DND-41 (cell line): ENCODE measurements at regions not wholly inside any gene's neighbourhood (a gene's known extent, or its start where the extent isn't known, plus 50 kb on each side); places are given as distances from the start of the nearest gene placed in this dataset.

Source experiments
- ATAC-seq: fragments of 200-7000 bp; cut with Tn5 transposase; 3 replicates; pipeline ENCODE4 v1.9.1; 2021; ENCODE audit warnings: low read depth; ENCODE audit not compliant: insufficient read depth
- DNase-seq: peaks from one replicate; pipeline ENCODE4 v3.0.0-alpha.2; 2020
- H2AFZ ChIP-seq: 2 replicates; pipeline ENCODE4 v1.6.0; 2012; ENCODE audit warnings: low read depth, low read length
- H3K27ac ChIP-seq: 2 replicates; pipeline ENCODE4 v1.5.1; 2012; ENCODE audit warnings: low read length, inconsistent platforms
- H3K27me3 ChIP-seq: fragments of 200-600 bp; sonication (generic); 2 replicates; pipeline ENCODE4 v1.6.0; 2012; ENCODE audit warnings: low read length, mild to moderate bottlenecking, inconsistent platforms; ENCODE audit not compliant: insufficient read depth, poor library complexity
- H3K36me3 ChIP-seq: 2 replicates; pipeline ENCODE4 v1.5.1; 2012; ENCODE audit warnings: low read length, inconsistent platforms; ENCODE audit not compliant: insufficient read depth
- H3K4me1 ChIP-seq: 2 replicates; pipeline ENCODE4 v1.5.1; 2012; ENCODE audit warnings: mild to moderate bottlenecking, low read length; ENCODE audit not compliant: insufficient read depth
- H3K4me2 ChIP-seq: 2 replicates; pipeline ENCODE4 v1.6.0; 2012; ENCODE audit warnings: mild to moderate bottlenecking, moderate library complexity, low read length, inconsistent platforms; ENCODE audit not compliant: insufficient read depth
- H3K4me3 ChIP-seq, 2 experiments: fragments of 200-600 bp in 1 of 2; shearing (Covaris generic) in 1 of 2; 2 replicates each; pipeline ENCODE4 v1.5.1; 2012 to 2016; ENCODE audit warnings: inconsistent platforms in 2 of 2, low read length in 2 of 2, mild to moderate bottlenecking in 2 of 2, low read depth in 1 of 2, moderate library complexity in 1 of 2
- H3K79me2 ChIP-seq: 2 replicates; pipeline ENCODE4 v1.6.0; 2012; ENCODE audit warnings: low read length, inconsistent platforms; ENCODE audit not compliant: insufficient read depth
- H3K9ac ChIP-seq: 2 replicates; pipeline ENCODE4 v1.6.0; 2012; ENCODE audit warnings: low read depth, mild to moderate bottlenecking, inconsistent platforms, low read length, moderate library complexity
- H3K9me3 ChIP-seq: 2 replicates; pipeline ENCODE4 v1.5.1; 2012; ENCODE audit warnings: low read length, moderate library complexity, mild to moderate bottlenecking, inconsistent platforms; ENCODE audit not compliant: insufficient read depth, severe bottlenecking
- H4K20me1 ChIP-seq: 2 replicates; pipeline ENCODE4 v1.6.0; 2012; ENCODE audit warnings: low read length; ENCODE audit not compliant: insufficient read depth
- CTCF ChIP-seq: IDR thresholded peaks from 2 replicates; pipeline ENCODE4 v1.5.1; 2012; ENCODE audit warnings: borderline replicate concordance, low read length, moderate library complexity, mild to moderate bottlenecking; ENCODE audit not compliant: poor library complexity, severe bottlenecking; ENCODE audit errors: extremely low read depth
- EZH2 ChIP-seq: IDR thresholded peaks from 3 replicates; pipeline ENCODE4 v1.6.1; 2012; ENCODE audit warnings: borderline replicate concordance, low read depth, mild to moderate bottlenecking, moderate library complexity, low read length, inconsistent platforms; ENCODE audit not compliant: severe bottlenecking

- Histone ChIP-seq H3K4me2 (no peak overlapping the region), H2AFZ (no peak overlapping the region), H3K79me2 (no peaks in the 10 kb centered on the region), H4K20me1 (no peaks in the 10 kb centered on the region), H3K9me3 (no peaks in the 10 kb centered on the region), H3K27me3 (no peaks in the 10 kb centered on the region), H3K4me3 (no peak overlapping the region), H3K36me3 (no peaks in the 10 kb centered on the region), H3K9ac (no peak overlapping the region), H3K27ac (no peak overlapping the region), H3K4me1 (no peaks in the 10 kb centered on the region)
- ATAC-seq (no peak), DNase-seq (no peak)
- TF ChIP-seq CTCF, result no peak
- TF ChIP-seq EZH2, result no peak
These were observed 142.3 kb upstream of the ZC3H11B start for GRCh38 chr1:219755234-219755633.

GRCh38 chr1:219754767-219755166, 141.9 kb upstream of the ZC3H11B start:
- Histone ChIP-seq H3K4me2 (no peak overlapping the region), H3K4me1 (no peaks in the 10 kb centered on the region), H3K36me3 (no peaks in the 10 kb centered on the region), H3K27ac (no peak overlapping the region), H3K9ac (no peak overlapping the region), H3K4me3 (no peak overlapping the region), H4K20me1 (no peaks in the 10 kb centered on the region), H3K27me3 (no peaks in the 10 kb centered on the region), H3K9me3 (no peaks in the 10 kb centered on the region), H3K79me2 (no peaks in the 10 kb centered on the region), H2AFZ (no peak overlapping the region)
- no peak for DNase-seq
- TF ChIP-seq EZH2 (no peak), CTCF (no peak)
- ATAC-seq, result no peak

DNA sequence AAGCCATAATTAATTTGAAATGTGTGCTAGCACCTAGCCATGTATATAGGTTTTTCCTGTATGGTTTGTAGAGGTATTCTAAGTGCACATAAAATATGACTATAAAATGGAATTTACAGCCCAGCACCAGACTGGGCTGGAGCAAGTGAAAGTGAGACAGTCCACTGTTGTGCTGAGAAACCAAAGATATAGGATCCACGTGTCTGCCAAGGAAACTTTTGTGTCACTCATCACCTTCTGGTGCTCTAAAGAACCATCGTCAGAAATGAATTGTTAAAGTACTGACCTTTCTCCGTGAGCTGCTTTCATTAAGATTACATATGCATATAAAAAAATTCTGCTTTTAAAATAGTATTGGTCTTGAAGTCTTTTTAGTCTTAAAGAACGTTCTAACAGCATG, 141.0 kb upstream of the ZC3H11B start:
- no peaks in the 10 kb centered on the region for H3K27me3 ChIP-seq
- H3K27ac ChIP-seq, result no peak overlapping the region
- no peak overlapping the region for H2AFZ ChIP-seq
- H3K4me2 ChIP-seq, result no peak overlapping the region
- no peaks in the 10 kb centered on the region for H3K36me3 ChIP-seq
- H3K9me3 ChIP-seq, result no peaks in the 10 kb centered on the region
- no peak overlapping the region for H3K4me3 ChIP-seq
- no peak for ATAC-seq
- no peaks in the 10 kb centered on the region for H4K20me1 ChIP-seq
- no peak overlapping the region for H3K9ac ChIP-seq
- TF ChIP-seq EZH2 (no peak), CTCF (no peak)
- no peak for DNase-seq
- no peaks in the 10 kb centered on the region for H3K4me1 ChIP-seq
- H3K79me2 ChIP-seq, result no peaks in the 10 kb centered on the region

- Histone ChIP-seq H3K9ac (no peak overlapping the region), H4K20me1 (no peaks in the 10 kb centered on the region), H3K27me3 (no peaks in the 10 kb centered on the region), H3K9me3 (no peaks in the 10 kb centered on the region), H3K79me2 (no peaks in the 10 kb centered on the region), H3K4me1 (no peaks in the 10 kb centered on the region), H3K4me2 (no peak overlapping the region), H3K4me3 (no peak overlapping the region), H3K36me3 (no peaks in the 10 kb centered on the region), H2AFZ (no peak overlapping the region), H3K27ac (no peak overlapping the region)
- no peak for DNase-seq
- no peak for ATAC-seq
- TF ChIP-seq CTCF (no peak), EZH2 (no peak)
These were observed 139.7 kb upstream of the ZC3H11B start for GRCh38 chr1:219752645-219753044.
